NCI-H82 treated with DMSO at 0.1 percent for 48 hours (cell line): ENCODE measurements at regions not wholly inside any gene's neighbourhood (a gene's known extent, or its start where the extent isn't known, plus 50 kb on each side); places are given as distances from the start of the nearest gene placed in this dataset.
"Not testable (repeated sequence)": the region's sequence is repeated elsewhere in the genome, so short reads cannot be mapped to it uniquely, and the experiment has no call there.

ENCODE experiments used
- DNase-seq: peaks from one replicate; lab custom pipeline; 2025; ENCODE audit not compliant: unreplicated experiment; lab: John Stamatoyannopoulos, UW

DNA sequence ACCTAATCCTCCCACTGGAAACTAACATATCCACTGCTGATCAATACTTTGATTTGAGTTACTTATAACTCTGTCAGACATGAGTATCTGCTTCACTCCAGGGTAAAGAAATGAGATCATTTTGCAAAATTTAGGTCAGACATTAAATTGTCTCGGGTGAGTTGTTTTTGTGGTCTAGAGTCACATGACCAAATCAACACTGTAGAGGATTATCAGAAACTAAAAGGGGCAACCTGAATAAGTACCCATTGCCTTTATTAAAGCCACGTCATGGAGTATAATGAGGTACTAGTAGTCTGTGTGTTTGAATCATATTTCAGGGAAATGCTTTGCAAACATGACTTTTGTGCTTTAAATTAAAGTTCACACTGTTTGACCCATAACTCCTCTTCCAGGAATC, 107.7 kb upstream of the ADO start:
- no peak for DNase-seq

DNA sequence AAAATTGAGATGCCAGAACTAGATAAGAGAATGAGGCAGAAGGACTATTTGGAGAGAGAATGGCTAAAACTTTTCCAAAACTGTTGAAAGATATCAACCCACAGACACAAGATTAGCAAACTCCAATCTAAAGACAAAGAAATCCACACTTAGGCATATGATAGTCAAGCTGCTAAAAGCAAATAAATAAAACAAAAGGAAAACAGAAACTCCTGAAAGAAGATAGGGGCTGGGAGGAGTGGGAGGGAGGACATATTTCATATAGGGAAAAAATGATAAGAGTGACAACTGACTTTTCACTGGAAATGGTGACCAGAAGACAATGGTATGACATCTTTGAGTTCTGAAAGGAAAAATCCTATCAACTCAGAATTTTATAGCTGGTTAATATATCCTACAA, 105.4 kb upstream of the ADO start:
- DNase-seq, result no peak

DNA sequence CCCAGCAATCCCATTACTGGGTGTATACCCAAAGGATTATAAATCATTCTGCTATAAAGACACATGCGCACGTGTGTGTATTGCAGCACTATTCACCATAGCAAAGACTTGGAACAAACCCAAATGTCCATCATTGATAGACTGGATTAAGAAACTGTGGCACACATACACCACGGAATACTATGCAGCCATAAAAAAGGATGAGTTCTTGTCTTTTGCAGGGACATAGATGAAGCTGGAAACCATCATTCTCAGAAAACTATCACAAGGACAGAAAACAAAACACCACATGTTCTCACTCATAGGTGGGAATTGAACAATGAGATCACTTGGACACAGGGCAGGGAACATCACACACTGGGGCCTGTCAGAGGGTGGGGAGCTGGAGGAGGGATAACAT, 100.4 kb upstream of the ADO start:
- DNase-seq, result not testable (repeated sequence)

DNA sequence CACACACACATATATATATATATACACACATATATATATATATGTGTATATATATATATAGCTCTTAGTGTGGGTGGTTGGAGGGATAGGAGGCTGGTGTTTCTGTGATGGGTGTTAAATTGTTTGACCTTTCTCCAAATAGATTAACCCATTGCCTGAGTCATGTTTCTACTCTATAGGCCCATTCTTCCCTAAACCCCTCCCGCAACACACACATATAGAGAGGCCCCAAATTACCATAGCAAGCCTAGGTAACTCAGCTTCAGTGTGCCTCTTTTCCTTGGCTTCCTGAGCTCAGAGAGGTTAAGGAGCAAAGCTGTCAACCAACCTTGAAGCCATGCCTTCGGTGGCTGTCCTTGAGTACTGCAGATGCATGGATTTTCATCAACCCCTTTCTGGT, 98.7 kb upstream of the ADO start:
- no peak for DNase-seq

DNA sequence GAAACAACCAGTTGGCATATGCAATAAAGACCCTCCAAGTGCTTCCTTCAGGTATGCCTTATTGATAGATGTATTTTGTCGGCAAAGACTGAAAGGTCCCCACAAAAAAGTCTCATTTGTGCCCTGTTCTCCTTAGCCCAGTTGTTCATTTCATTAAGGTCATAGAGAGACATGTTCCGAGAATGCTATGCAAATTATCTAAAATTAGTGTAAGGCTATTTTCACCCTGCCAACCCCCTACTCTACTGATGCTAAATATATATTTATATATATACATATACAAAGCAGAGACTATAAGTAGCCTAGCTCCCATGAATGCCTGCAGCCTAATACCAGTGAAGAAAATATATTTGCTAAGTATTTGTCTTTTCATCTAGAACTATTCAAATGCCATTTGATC, 96.7 kb upstream of the ADO start:
- no peak for DNase-seq

DNA sequence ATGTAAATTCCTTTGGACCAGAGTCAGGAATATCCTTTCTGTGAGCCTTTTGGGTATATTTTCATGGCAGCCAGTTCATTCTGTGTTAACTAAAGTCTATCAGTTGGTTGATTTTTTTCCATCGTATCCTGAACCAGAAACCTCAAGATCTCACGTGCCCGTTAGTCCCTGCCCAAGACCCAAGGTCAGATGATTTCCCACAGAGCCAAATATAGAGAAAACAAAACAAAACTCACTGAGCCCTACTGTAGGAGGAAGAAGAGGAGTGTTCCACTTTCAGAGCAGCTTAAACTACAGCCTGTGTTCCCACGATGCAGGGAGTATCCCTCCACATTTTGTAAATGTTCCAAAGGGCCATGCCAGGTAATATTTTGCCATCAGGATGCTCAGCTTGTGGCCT, 96.0 kb upstream of the ADO start:
- no peak for DNase-seq

GRCh38 chr10:62709200-62709599, 95.3 kb upstream of the ADO start:
- DNase-seq, result no peak

- DNase-seq, result no peak
Observed at GRCh38 chr10:62710182-62710581, 94.3 kb upstream of the ADO start.

- DNase-seq, result no peak
Observed at GRCh38 chr10:62715383-62715782, 89.1 kb upstream of the ADO start.

DNA sequence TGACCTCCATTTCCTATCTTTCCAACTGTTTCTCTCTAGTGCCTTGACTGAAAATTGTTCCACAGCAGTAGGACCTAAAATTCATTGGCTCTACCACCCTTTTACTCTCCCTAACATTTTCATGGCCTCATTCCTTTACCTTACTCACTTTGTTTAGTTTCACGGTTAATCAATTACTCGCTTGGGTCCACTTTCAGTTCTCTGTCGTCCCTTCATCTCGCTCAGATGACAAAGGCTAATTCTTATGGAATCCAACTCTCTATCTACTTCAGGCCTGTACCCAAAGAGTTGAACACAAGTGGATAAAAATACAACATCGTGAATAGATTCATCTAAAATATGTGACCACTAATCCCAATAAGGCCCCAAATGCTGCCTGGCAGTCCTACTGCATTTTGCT, 85.9 kb upstream of the ADO start:
- DNase-seq, result no peak

- no peak for DNase-seq
Observed at GRCh38 chr10:62719061-62719460, 85.5 kb upstream of the ADO start.

GRCh38 chr10:62721687-62722086, 82.8 kb upstream of the ADO start:
- DNase-seq, result no peak

- no peak for DNase-seq
Observed at GRCh38 chr10:62723375-62723774, 81.1 kb upstream of the ADO start.

DNA sequence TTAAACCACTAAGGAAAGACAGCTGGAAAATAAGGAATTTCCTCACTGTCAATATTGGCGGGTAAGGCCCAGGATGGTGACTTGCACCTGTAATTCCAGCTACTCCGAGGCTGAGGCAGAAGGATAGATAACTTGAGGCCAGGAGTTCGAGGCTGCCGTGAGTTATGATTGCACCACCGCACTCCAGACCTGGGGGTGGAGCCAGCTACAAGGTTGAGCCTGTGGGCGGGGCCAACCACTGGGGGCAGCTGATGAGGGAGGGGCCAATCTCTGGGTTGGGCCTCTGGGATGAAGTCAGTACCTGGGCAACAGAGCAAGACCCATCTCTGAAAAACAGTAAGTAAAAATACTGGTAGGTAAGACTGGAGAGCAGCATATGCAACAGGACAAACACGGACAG, 80.1 kb upstream of the ADO start:
- no peak for DNase-seq

DNA sequence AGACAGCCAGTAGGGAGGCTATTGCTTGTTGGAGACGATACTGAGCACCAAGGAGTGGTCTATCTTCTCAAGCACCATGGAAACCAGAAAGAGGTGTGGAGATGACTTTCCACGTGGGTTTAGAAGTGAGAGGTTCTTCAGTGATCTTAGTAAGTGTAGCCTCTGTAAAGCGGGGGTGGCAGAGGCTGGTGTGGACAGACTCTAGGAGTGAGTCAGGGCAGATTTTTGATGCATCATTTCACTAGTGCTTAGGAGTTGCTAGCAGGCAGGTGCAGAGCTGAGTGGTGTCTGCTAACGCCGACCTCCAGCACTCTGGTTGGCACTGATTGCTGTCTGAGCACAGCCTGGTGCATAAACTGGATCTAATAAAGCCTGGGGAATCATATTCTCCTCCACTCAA, 78.4 kb upstream of the ADO start:
- DNase-seq, result no peak

GRCh38 chr10:62726638-62727037, 77.9 kb upstream of the ADO start:
- DNase-seq, result no peak

GRCh38 chr10:62727934-62728333, 76.6 kb upstream of the ADO start:
- DNase-seq, result no peak

GRCh38 chr10:62728479-62728878, 76.0 kb upstream of the ADO start:
- no peak for DNase-seq

- DNase-seq, result no peak
Observed at GRCh38 chr10:62732841-62733653, 71.5 kb upstream of the ADO start.

GRCh38 chr10:62733654-62734293, 70.7 kb upstream of the ADO start:
- DNase-seq, result no peak

- DNase-seq, result no peak
Observed at GRCh38 chr10:62734781-62735463, 69.6 kb upstream of the ADO start.

- no peak for DNase-seq
Observed at GRCh38 chr10:62735464-62736167, 68.9 kb upstream of the ADO start.
